SK-N-SH (cell line): ENCODE measurements at regions not wholly inside any gene's neighbourhood (a gene's known extent, or its start where the extent isn't known, plus 50 kb on each side); places are given as distances from the start of the nearest gene placed in this dataset.

Experiments
- CTCF ChIA-PET: fragments of 300-600, 350-600 bp; formaldehyde crosslinking; extraction: SDS; loops from one replicate; lab custom pipeline; 2021; lab: Yijun Ruan, JAX
- POLR2A ChIA-PET: fragments of 350-600 bp; sonication (Branson Sonifier 250); formaldehyde crosslinking; extraction: SDS; loops from one replicate; lab custom pipeline; 2020; ENCODE audit warnings: antibody characterized with exemption, inconsistent platforms; lab: Yijun Ruan, JAX
- DNase-seq: peaks from one replicate; pipeline ENCODE4 v3.0.0; 2012
- H2AFZ ChIP-seq: fragments of 200-600 bp; sonication (generic); 2 replicates; pipeline ENCODE4 v1.8.1; 2016; ENCODE audit warnings: antibody characterized with exemption, mild to moderate bottlenecking, low read depth
- H3F3A ChIP-seq: fragments of 200-600 bp; sonication (generic); replicated peaks from 2 replicates; pipeline ENCODE3; 2016; ENCODE audit warnings: antibody characterized with exemption, mild to moderate bottlenecking; ENCODE audit not compliant: insufficient read depth
- H3K27ac ChIP-seq, 2 experiments: fragments of 200-500 bp in 1 of 2; fragments of 200-600 bp in 1 of 2; sonication (Bioruptor generic) in 1 of 2; sonication (generic), shearing (Covaris generic) in 1 of 2; 2 replicates each; pipeline versions ENCODE4 v1.5.1 to v1.6.1; 2014 to 2016; ENCODE audit warnings: low read depth in 2 of 2, inconsistent platforms in 1 of 2, low read length in 1 of 2, mild to moderate bottlenecking in 1 of 2, mixed read lengths in 1 of 2
- H3K27me3 ChIP-seq: fragments of 200-600 bp; sonication (generic), shearing (Covaris generic); 2 replicates; pipeline ENCODE4 v1.6.1; 2016; ENCODE audit warnings: mixed run types; ENCODE audit not compliant: insufficient read depth
- H3K36me3 ChIP-seq, 2 experiments: fragments of 200-500 bp in 1 of 2; fragments of 200-600 bp in 1 of 2; sonication (Bioruptor generic) in 1 of 2; sonication (generic) in 1 of 2; replicated peaks in 1 of 2; 2 replicates each; pipeline versions ENCODE3 to v1.5.1; 2014 to 2016; ENCODE audit warnings: low read length in 1 of 2, mild to moderate bottlenecking in 1 of 2; ENCODE audit not compliant: insufficient read depth in 2 of 2, control insufficient read depth in 1 of 2
- H3K4me1 ChIP-seq, 2 experiments: fragments of 200-500 bp in 1 of 2; fragments of 200-600 bp in 1 of 2; sonication (Bioruptor generic) in 1 of 2; sonication (generic), shearing (Covaris generic) in 1 of 2; 2 replicates each; pipeline versions ENCODE4 v1.5.1 to v1.6.1; 2014 to 2016; ENCODE audit warnings: low read depth in 1 of 2, low read length in 1 of 2, mixed run types in 1 of 2; ENCODE audit not compliant: insufficient read depth in 2 of 2, control insufficient read depth in 1 of 2
- H3K4me2 ChIP-seq: fragments of 200-600 bp; sonication (generic), shearing (Covaris generic); 2 replicates; pipeline ENCODE4 v1.6.1; 2017; ENCODE audit warnings: mixed run types
- H3K4me3 ChIP-seq, 2 experiments: fragments of 200-500 bp in 1 of 2; fragments of 200-600 bp in 1 of 2; sonication (Bioruptor generic) in 1 of 2; sonication (generic), shearing (Covaris generic) in 1 of 2; 2 replicates each; pipeline versions ENCODE4 v1.5.1 to v1.8.1; 2014 to 2016; ENCODE audit warnings: low read depth in 2 of 2, inconsistent platforms in 1 of 2, low read length in 1 of 2, mild to moderate bottlenecking in 1 of 2, mixed read lengths in 1 of 2, moderate library complexity in 1 of 2
- H3K79me2 ChIP-seq: fragments of 200-600 bp; sonication (generic); 2 replicates; pipeline ENCODE4 v1.8.1; 2017; ENCODE audit warnings: mild to moderate bottlenecking; ENCODE audit not compliant: insufficient read depth
- H3K9ac ChIP-seq: fragments of 200-600 bp; sonication (generic); 2 replicates; pipeline ENCODE4 v1.6.1; 2017; ENCODE audit warnings: mixed run types
- H3K9me2 ChIP-seq: fragments of 200-600 bp; sonication (generic); 2 replicates; pipeline ENCODE4 v1.6.1; 2017; ENCODE audit warnings: mixed run types
- H3K9me3 ChIP-seq: fragments of 200-600 bp; sonication (generic); 2 replicates; pipeline ENCODE4 v1.6.1; 2017; ENCODE audit warnings: mixed run types, mild to moderate bottlenecking, moderate library complexity
- H4K20me1 ChIP-seq: fragments of 200-600 bp; sonication (generic); 2 replicates; pipeline ENCODE4 v1.6.1; 2017; ENCODE audit warnings: mild to moderate bottlenecking, mixed run types; ENCODE audit not compliant: insufficient read depth
- CHD2 ChIP-seq: fragments of 150-350 bp; IDR thresholded peaks from 2 replicates; pipeline ENCODE4 v1.6.1; 2018; ENCODE audit warnings: low read length; ENCODE audit not compliant: partially characterized antibody
- EZH2phosphoT487 ChIP-seq: fragments of 200-600 bp; sonication (generic); IDR thresholded peaks from 2 replicates; pipeline ENCODE4 v1.6.1; 2017; ENCODE audit warnings: low read depth, mixed run types, mild to moderate bottlenecking, antibody characterized with exemption, moderate library complexity, borderline replicate concordance
- FOSL2 ChIP-seq: IDR thresholded peaks from 2 replicates; pipeline ENCODE4 v1.4.0; 2012; ENCODE audit warnings: low read depth, mild to moderate bottlenecking, moderate library complexity, borderline replicate concordance
- FOXM1 ChIP-seq: IDR thresholded peaks from 2 replicates; pipeline ENCODE4 v1.4.0; 2012; ENCODE audit warnings: low read depth, mild to moderate bottlenecking
- GATA2 ChIP-seq: sonication (generic); formaldehyde crosslinking; IDR thresholded peaks from 2 replicates; pipeline ENCODE4 v1.5.0; 2020; ENCODE audit warnings: mild to moderate bottlenecking, missing genetic modification reagents
- IRF3 ChIP-seq: fragments of 150-350 bp; IDR thresholded peaks from 2 replicates; pipeline ENCODE4 v1.6.1; 2016; ENCODE audit warnings: mild to moderate bottlenecking, low read depth, low read length
- MXI1 ChIP-seq: IDR thresholded peaks from 2 replicates; pipeline ENCODE4 v1.6.1; 2012; ENCODE audit warnings: mild to moderate bottlenecking, low read depth, low read length, improper control_type of control experiment
- NFIC ChIP-seq: IDR thresholded peaks from 2 replicates; pipeline ENCODE4 v1.4.0; 2012; ENCODE audit warnings: borderline replicate concordance
- POLR2AphosphoS5 ChIP-seq: IDR thresholded peaks from 2 replicates; pipeline ENCODE4 v1.6.1; 2012; ENCODE audit warnings: low read depth, low read length
- REST ChIP-seq: IDR thresholded peaks from 2 replicates; pipeline ENCODE4 v1.6.1; 2012; ENCODE audit warnings: mild to moderate bottlenecking, low read depth, low read length, moderate library complexity
- RFX5 ChIP-seq: IDR thresholded peaks from 2 replicates; pipeline ENCODE4 v1.6.1; 2012; ENCODE audit warnings: mild to moderate bottlenecking, improper control_type of control experiment, low read length
- SIN3A ChIP-seq: IDR thresholded peaks from 2 replicates; pipeline ENCODE4 v1.6.1; 2012; ENCODE audit warnings: low read depth, mild to moderate bottlenecking, low read length, moderate library complexity, borderline replicate concordance
- TCF12 ChIP-seq: IDR thresholded peaks from 2 replicates; pipeline ENCODE4 v1.4.0; 2012
- WGBS: methylation state at CpG from one replicate; pipeline ENCODE4 v1.1.6; 2017; ENCODE audit warnings: low lambda C conversion rate; 5-methylcytosine and 5-hydroxymethylcytosine counted together

DNA sequence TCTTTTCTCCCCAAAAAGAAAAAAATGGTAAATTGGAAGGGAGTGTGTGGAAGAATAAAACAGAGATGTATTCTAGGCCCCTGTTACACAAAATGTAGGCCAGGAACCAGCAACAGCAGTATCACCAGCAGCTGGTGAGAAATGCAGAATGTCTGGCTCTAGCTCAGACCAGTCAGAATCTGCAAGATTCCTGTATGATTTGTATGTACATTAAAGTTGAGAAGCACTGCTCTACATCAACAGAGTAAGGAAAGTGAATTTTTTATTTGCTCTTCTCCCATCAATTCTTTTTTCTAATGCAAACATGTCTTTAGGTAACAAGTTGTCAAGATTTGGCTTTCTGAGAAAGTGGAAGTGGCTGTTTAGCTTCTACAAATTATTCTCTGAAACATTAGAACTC is 235.4 kb upstream of the FANCL start (continued):
- TF ChIP-seq POLR2AphosphoS5 (no peak), GATA2 (CRISPR knock-in tag) (no peak), MXI1 (no peak), FOXM1 (no peak)

DNA sequence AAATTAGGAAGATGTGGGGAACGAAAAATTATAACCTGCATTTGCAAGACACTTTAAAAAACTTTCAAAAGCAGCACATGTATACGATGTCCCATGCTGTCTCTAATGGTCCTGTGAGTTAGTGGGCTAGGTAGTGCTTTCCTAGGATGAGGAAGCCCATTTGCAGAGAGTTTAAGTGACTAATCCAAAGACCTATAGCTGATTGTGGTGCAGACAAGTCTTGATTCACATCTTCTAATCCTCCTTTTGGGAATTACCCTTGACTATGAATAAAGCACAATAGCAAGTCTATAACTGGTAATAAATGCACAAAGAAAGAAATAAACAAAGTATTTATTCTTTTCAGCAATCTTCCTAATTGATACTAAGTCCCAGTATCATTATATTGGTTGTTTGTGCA is 234.6 kb upstream of the FANCL start:
- Histone ChIP-seq H4K20me1 (no peaks in the 10 kb centered on the region), H3K4me3 (no peak overlapping the region), H3K27ac (no peak overlapping the region)

More for the DNA sequence above, 234.6 kb upstream of the FANCL start:
- H3K9ac ChIP-seq = no peak overlapping the region
- H3K36me3 ChIP-seq = no peaks in the 10 kb centered on the region
- H2AFZ ChIP-seq = no peak overlapping the region
- CTCF ChIA-PET = no interaction called here
- no peak for DNase-seq
- no peaks in the 10 kb centered on the region for H3K27me3 ChIP-seq
- no peak overlapping the region for H3K4me2 ChIP-seq
- no peak for TF ChIP-seq TCF12
- TF ChIP-seq FOSL2 = no peak
- TF ChIP-seq GATA2 (CRISPR knock-in tag) = no peak
- no peak for TF ChIP-seq EZH2phosphoT487
- no peak for TF ChIP-seq NFIC
- TF ChIP-seq SIN3A = no peak
- no peak for TF ChIP-seq CHD2
- TF ChIP-seq IRF3 = no peak
- no peak for TF ChIP-seq REST
- TF ChIP-seq RFX5 = no peak
- peaks cover 0 to 3% of the 10 kb centered on the region in 2 experiments; a peak in 1 of 4 replicates for H3K4me1 ChIP-seq
- H3K9me3 ChIP-seq = no peaks in the 10 kb centered on the region
- H3K9me2 ChIP-seq = no peaks in the 10 kb centered on the region
- 15% methylated on average over 2 of the region's 2 CpGs for WGBS
- H3K79me2 ChIP-seq = no peaks in the 10 kb centered on the region
- POLR2A ChIA-PET = no interaction called here
- H3F3A ChIP-seq = no peaks in the 10 kb centered on the region
